Trophoblast cell (in vitro differentiated cells and primary cell): ENCODE measurements at regions not wholly inside any gene's neighbourhood (a gene's known extent, or its start where the extent isn't known, plus 50 kb on each side); places are given as distances from the start of the nearest gene placed in this dataset.

Source experiments
- DNase-seq, 2 donors: peaks; one replicate each; pipeline ENCODE4 v3.0.0-alpha.2; 2016
- H2AFZ ChIP-seq: 2 replicates; pipeline ENCODE4 v1.6.1; 2013; ENCODE audit warnings: low read length, moderate library complexity, mild to moderate bottlenecking; ENCODE audit not compliant: insufficient read depth, poor library complexity
- H2AK5ac ChIP-seq: 2 replicates; pipeline ENCODE4 v1.6.1; 2013; ENCODE audit warnings: mild to moderate bottlenecking, low read length
- H2BK120ac ChIP-seq: 2 replicates; pipeline ENCODE4 v1.6.1; 2013; ENCODE audit warnings: low read length, mild to moderate bottlenecking, moderate library complexity; ENCODE audit not compliant: insufficient read depth, poor library complexity
- H2BK12ac ChIP-seq: 2 replicates; pipeline ENCODE4 v1.6.1; 2013; ENCODE audit warnings: mild to moderate bottlenecking, low read length, moderate library complexity
- H2BK5ac ChIP-seq: 2 replicates; pipeline ENCODE4 v1.6.1; 2013; ENCODE audit warnings: low read length, low read depth, moderate library complexity, mild to moderate bottlenecking; ENCODE audit not compliant: poor library complexity
- H3K14ac ChIP-seq: 2 replicates; pipeline ENCODE4 v1.6.1; 2013; ENCODE audit warnings: mild to moderate bottlenecking, low read length
- H3K18ac ChIP-seq: 2 replicates; pipeline ENCODE4 v1.6.1; 2013; ENCODE audit warnings: mild to moderate bottlenecking, low read length
- H3K23ac ChIP-seq: 2 replicates; pipeline ENCODE4 v1.6.1; 2013; ENCODE audit warnings: low read length
- H3K27ac ChIP-seq: 2 replicates; pipeline ENCODE4 v1.5.1; 2013; ENCODE audit warnings: low read depth, mild to moderate bottlenecking, inconsistent platforms, low read length, moderate library complexity
- H3K27me3 ChIP-seq: 2 replicates; pipeline ENCODE4 v1.6.1; 2013; ENCODE audit warnings: inconsistent platforms, mild to moderate bottlenecking, low read length, moderate library complexity; ENCODE audit not compliant: insufficient read depth
- H3K36me3 ChIP-seq, 2 experiments: 1 replicate in 1 of 2; 2 replicates in 1 of 2; pipeline ENCODE4 v1.6.1; 2013; ENCODE audit warnings: low read length in 2 of 2, mild to moderate bottlenecking in 2 of 2, moderate library complexity in 1 of 2; ENCODE audit not compliant: insufficient read depth in 2 of 2, control insufficient read depth in 1 of 2
- H3K4ac ChIP-seq: 2 replicates; pipeline ENCODE4 v1.6.1; 2013; ENCODE audit warnings: low read depth, mild to moderate bottlenecking, low read length, moderate library complexity
- H3K4me1 ChIP-seq, 2 experiments: 1 replicate in 1 of 2; 2 replicates in 1 of 2; pipeline ENCODE4 v1.6.1; 2013; ENCODE audit warnings: low read length in 2 of 2, mild to moderate bottlenecking in 2 of 2, moderate library complexity in 1 of 2; ENCODE audit not compliant: insufficient read depth in 2 of 2, control insufficient read depth in 1 of 2
- H3K4me2 ChIP-seq: 2 replicates; pipeline ENCODE4 v1.6.1; 2013; ENCODE audit warnings: inconsistent platforms, mild to moderate bottlenecking, low read length, moderate library complexity
- H3K4me3 ChIP-seq: 2 replicates; pipeline ENCODE4 v1.5.1; 2013; ENCODE audit warnings: mild to moderate bottlenecking, low read depth, low read length, inconsistent platforms
- H3K79me1 ChIP-seq: one replicate; pipeline ENCODE4 v1.6.1; 2013; ENCODE audit warnings: low read length
- H3K79me2 ChIP-seq: 2 replicates; pipeline ENCODE4 v1.6.1; 2013; ENCODE audit warnings: low read length, mild to moderate bottlenecking; ENCODE audit not compliant: control insufficient read depth, insufficient read depth, poor library complexity
- H3K9ac ChIP-seq: 2 replicates; pipeline ENCODE4 v1.6.1; 2013; ENCODE audit warnings: mild to moderate bottlenecking, low read length
- H3K9me3 ChIP-seq: 2 replicates; pipeline ENCODE4 v1.6.1; 2013; ENCODE audit warnings: low read depth, mild to moderate bottlenecking, control low read depth, inconsistent platforms, low read length; ENCODE audit not compliant: insufficient read depth
- H4K12ac ChIP-seq: 2 replicates; pipeline ENCODE4 v1.6.1; 2013; ENCODE audit warnings: low read depth, mild to moderate bottlenecking, low read length, moderate library complexity
- H4K8ac ChIP-seq: 2 replicates; pipeline ENCODE4 v1.6.1; 2013; ENCODE audit warnings: low read depth, mild to moderate bottlenecking, low read length, moderate library complexity
- H4K91ac ChIP-seq: one replicate; pipeline ENCODE4 v1.6.1; 2013; ENCODE audit warnings: low read depth, mild to moderate bottlenecking, low read length, moderate library complexity
- WGBS: extraction: QIAGEN DNeasy Blood & Tissue Kit; methylation state at CpG from one replicate; pipeline ENCODE4 v1.1.7; 2013; ENCODE audit warnings: missing lambda C conversion rate; ENCODE audit not compliant: insufficient read length, insufficient coverage; ENCODE audit errors: extremely low coverage; 5-methylcytosine and 5-hydroxymethylcytosine counted together

DNA sequence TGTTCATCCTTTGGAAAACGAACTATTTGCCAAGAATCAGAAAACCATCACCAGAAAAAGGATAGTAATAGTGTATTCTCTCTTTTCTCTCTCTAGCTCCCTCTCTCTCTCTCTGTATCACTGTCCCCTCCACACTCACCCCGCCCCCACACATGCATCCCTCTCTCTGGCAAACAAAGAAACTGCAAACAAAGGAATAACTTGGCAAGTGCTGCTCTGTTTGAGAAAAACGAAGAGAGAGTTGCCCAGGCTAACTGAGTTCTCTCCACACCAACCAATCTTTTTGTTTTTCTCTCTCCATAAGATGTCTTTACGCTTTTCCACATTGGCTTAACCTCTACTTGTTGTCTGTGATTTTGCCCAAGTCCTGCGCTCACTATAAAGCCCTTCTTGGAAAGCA is 316.2 kb downstream of the EPHA4 start:
- WGBS = no CpG with 5 or more reads among the region's 5 CpGs
- Histone ChIP-seq H3K23ac (no peak overlapping the region), H2BK12ac (no peak overlapping the region), H3K18ac (no peak overlapping the region), H3K4ac (no peak overlapping the region), H4K8ac (no peak overlapping the region), H4K12ac (no peak overlapping the region), H2BK120ac (no peak overlapping the region), H3K79me1 (no peaks in the 10 kb centered on the region), H3K27me3 (no peaks in the 10 kb centered on the region), H3K14ac (no peak overlapping the region), H3K4me1 (peaks cover 0 to 4% of the 10 kb centered on the region in 2 experiments), H2AK5ac (no peak overlapping the region), H3K79me2 (no peaks in the 10 kb centered on the region), H3K4me2 (no peak overlapping the region), H3K36me3 (no peaks in the 10 kb centered on the region), H3K9ac (no peak overlapping the region), H3K9me3 (no peaks in the 10 kb centered on the region), H3K27ac (no peak overlapping the region), H3K4me3 (no peak overlapping the region), H2BK5ac (no peak overlapping the region), H2AFZ (no peak overlapping the region), H4K91ac (no peak overlapping the region)
- no peak for DNase-seq

DNA sequence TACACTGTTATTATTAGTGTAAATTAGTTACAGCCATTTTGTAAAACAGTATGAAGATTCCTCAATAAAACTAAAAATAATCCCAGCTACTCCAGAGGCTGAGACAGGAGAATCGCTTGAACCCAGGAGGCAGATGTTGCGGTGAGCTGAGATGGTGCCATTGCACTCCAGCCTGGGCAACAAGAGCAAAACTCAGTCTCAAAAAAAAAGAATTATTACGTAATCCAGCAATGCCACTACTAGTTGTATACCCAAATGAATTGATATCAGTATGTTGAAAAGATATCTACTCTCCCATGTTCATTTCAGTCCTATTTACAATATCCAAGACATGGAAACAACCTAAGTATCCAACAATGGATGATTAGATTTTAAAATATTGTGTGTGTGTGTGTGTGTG is 313.6 kb downstream of the EPHA4 start:
- Histone ChIP-seq H3K23ac (no peak overlapping the region), H2AK5ac (no peak overlapping the region), H3K4me3 (no peak overlapping the region), H3K4ac (no peak overlapping the region), H4K12ac (no peak overlapping the region), H3K14ac (no peak overlapping the region), H3K79me2 (no peaks in the 10 kb centered on the region), H2BK120ac (no peak overlapping the region), H3K27me3 (no peaks in the 10 kb centered on the region), H3K79me1 (no peaks in the 10 kb centered on the region), H3K4me2 (no peak overlapping the region), H4K8ac (no peak overlapping the region), H4K91ac (no peak overlapping the region), H2BK5ac (no peak overlapping the region), H2AFZ (no peak overlapping the region), H3K4me1 (peaks cover 2 to 4% of the 10 kb centered on the region in 2 experiments), H3K9me3 (no peaks in the 10 kb centered on the region), H3K36me3 (no peaks in the 10 kb centered on the region), H3K18ac (no peak overlapping the region), H3K9ac (no peak overlapping the region), H3K27ac (no peak overlapping the region), H2BK12ac (no peak overlapping the region)
- WGBS = no CpG with 5 or more reads among the region's 3 CpGs
- DNase-seq = no peak

DNA sequence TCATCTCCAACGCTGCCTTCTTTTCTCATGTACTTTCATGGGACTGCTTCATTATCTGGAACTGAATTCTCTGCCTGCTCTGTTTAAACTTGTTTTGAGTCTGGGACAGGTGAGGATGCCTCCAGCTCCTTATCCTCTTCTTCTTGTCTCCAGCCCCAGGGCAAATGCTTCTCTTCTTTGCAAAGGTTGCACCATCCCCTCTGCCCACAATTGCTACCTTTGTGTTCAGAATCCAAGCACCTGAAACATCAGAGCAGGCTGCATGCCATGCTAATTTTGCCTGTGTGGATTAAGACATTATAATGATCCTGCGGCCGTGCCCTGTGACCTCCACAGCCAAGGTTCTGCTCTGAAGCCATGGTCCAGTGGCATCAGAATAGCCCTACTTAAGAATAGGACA is 309.5 kb downstream of the EPHA4 start:
- H3K4me3 ChIP-seq = no peak overlapping the region
- H2BK5ac ChIP-seq = no peak overlapping the region
- H3K4me1 ChIP-seq = peaks cover 0 to 2% of the 10 kb centered on the region in 2 experiments
- no peaks in the 10 kb centered on the region for H3K27me3 ChIP-seq
- H4K91ac ChIP-seq = no peak overlapping the region
- H3K36me3 ChIP-seq = no peaks in the 10 kb centered on the region
- H2AK5ac ChIP-seq = no peak overlapping the region
- no peak overlapping the region for H3K14ac ChIP-seq
- H3K79me1 ChIP-seq = no peaks in the 10 kb centered on the region
- no peak overlapping the region for H2BK120ac ChIP-seq
- H3K23ac ChIP-seq = no peak overlapping the region
- H3K79me2 ChIP-seq = no peaks in the 10 kb centered on the region
- no peak overlapping the region for H3K9ac ChIP-seq
- H3K27ac ChIP-seq = no peak overlapping the region
- WGBS = no CpG with 5 or more reads among the region's 3 CpGs
- H3K9me3 ChIP-seq = no peaks in the 10 kb centered on the region
- H4K8ac ChIP-seq = no peak overlapping the region
- no peak overlapping the region for H2BK12ac ChIP-seq
- no peak overlapping the region for H3K4ac ChIP-seq
- H3K18ac ChIP-seq = no peak overlapping the region
- H4K12ac ChIP-seq = no peak overlapping the region
- H3K4me2 ChIP-seq = no peak overlapping the region
- peak; percentile 70 to 79 for DNase-seq
- no peak overlapping the region for H2AFZ ChIP-seq

DNA sequence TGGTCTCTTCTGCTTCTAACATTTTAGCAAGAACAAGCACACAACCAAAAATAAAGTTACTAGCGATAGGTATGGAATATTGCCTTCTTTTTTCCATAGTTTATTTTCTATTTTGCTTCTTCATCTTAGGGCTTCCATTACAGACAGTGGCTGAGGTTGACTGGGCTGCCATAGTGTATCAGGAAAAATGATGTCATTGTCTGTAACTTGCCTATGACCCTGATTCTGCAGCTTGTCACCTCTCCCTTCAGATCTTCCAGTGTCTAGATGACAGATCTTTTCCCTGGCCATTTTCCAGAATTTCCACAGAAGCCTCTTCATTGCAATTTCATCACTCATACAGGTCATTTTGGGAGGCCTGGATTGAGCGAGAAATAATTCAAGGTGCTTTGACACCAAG is 308.5 kb downstream of the EPHA4 start:
- no CpG with 5 or more reads among the region's 2 CpGs for WGBS
- H4K91ac ChIP-seq = no peak overlapping the region
- H2BK120ac ChIP-seq = no peak overlapping the region
- no peak overlapping the region for H4K12ac ChIP-seq
- no peak overlapping the region for H4K8ac ChIP-seq
- no peaks in the 10 kb centered on the region for H3K27me3 ChIP-seq
- no peak overlapping the region for H2AFZ ChIP-seq
- no peak overlapping the region for H3K23ac ChIP-seq
- no peak overlapping the region for H3K4me3 ChIP-seq
- H2BK12ac ChIP-seq = no peak overlapping the region
- H2AK5ac ChIP-seq = no peak overlapping the region
- no peak overlapping the region for H3K27ac ChIP-seq
- no peak for DNase-seq
- peaks cover 0 to 2% of the 10 kb centered on the region in 2 experiments for H3K4me1 ChIP-seq
- H3K9ac ChIP-seq = no peak overlapping the region
- H3K79me2 ChIP-seq = no peaks in the 10 kb centered on the region
- H3K14ac ChIP-seq = no peak overlapping the region
- no peaks in the 10 kb centered on the region for H3K36me3 ChIP-seq
- no peaks in the 10 kb centered on the region for H3K79me1 ChIP-seq
- no peaks in the 10 kb centered on the region for H3K9me3 ChIP-seq
- no peak overlapping the region for H3K4ac ChIP-seq
- H3K4me2 ChIP-seq = no peak overlapping the region
- H2BK5ac ChIP-seq = no peak overlapping the region
- H3K18ac ChIP-seq = no peak overlapping the region
